Neural crest cell (in vitro differentiated cells): ENCODE measurements at regions not wholly inside any gene's neighbourhood (a gene's known extent, or its start where the extent isn't known, plus 50 kb on each side); places are given as distances from the start of the nearest gene placed in this dataset.

Experiments
- DNase-seq: peaks from one replicate; pipeline ENCODE4 v3.0.0; 2021; ENCODE audit warnings: low read depth, mixed read lengths, low spot score
- H3K27ac Mint-ChIP-seq: one replicate; pipeline ENCODE4 v1.8.0; 2021; ENCODE audit warnings: mild to moderate bottlenecking, mixed read lengths; ENCODE audit not compliant: unreplicated experiment
- H3K27me3 Mint-ChIP-seq: 2 replicates; pipeline ENCODE4 v1.8.0; 2021; ENCODE audit warnings: low read depth, mild to moderate bottlenecking, mixed read lengths
- H3K36me3 Mint-ChIP-seq: 2 replicates; pipeline ENCODE4 v1.8.0; 2021; ENCODE audit warnings: low read depth, mild to moderate bottlenecking, mixed read lengths
- H3K4me1 Mint-ChIP-seq: 2 replicates; pipeline ENCODE4 v1.8.0; 2021; ENCODE audit warnings: mixed read lengths
- H3K4me3 Mint-ChIP-seq: one replicate; pipeline ENCODE4 v1.8.0; 2021; ENCODE audit warnings: mild to moderate bottlenecking, mixed read lengths
- H3K9me3 Mint-ChIP-seq: 2 replicates; pipeline ENCODE4 v1.8.0; 2021; ENCODE audit warnings: mixed read lengths
- TF ChIP-seq, protein P1 (sequence below): fragments of 200-600 bp; sonication (generic); conservative IDR thresholded peaks from 2 replicates; pipeline ENCODE4 v1.5.0; 2021; ENCODE audit warnings: antibody characterized with exemption, mild to moderate bottlenecking

DNA sequence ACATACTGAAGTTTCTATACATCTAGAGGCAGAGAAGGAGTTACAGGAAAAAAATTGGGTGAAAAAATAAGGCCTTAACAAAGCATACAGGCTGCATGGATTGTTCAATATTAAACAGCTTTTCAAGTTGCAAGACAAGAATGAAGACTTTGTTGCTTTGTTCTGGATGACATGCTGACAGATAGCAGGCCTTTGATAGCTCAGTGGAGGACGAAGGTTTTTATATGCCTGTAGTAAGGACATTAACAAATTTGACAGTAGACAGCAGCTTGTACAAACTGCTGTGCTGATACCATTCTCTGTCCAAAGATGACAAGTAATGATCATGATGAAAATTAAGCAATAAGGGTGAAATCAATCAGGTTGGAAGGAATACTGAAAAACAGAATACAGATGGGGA, 309.9 kb downstream of the NKX6-1 start:
- peaks cover 12% of the 10 kb centered on the region for H3K36me3 Mint-ChIP-seq
- H3K4me1 Mint-ChIP-seq, result peaks cover 10% of the 10 kb centered on the region
- H3K9me3 Mint-ChIP-seq, result peaks cover 12% of the 10 kb centered on the region
- TF ChIP-seq, protein P1, sequence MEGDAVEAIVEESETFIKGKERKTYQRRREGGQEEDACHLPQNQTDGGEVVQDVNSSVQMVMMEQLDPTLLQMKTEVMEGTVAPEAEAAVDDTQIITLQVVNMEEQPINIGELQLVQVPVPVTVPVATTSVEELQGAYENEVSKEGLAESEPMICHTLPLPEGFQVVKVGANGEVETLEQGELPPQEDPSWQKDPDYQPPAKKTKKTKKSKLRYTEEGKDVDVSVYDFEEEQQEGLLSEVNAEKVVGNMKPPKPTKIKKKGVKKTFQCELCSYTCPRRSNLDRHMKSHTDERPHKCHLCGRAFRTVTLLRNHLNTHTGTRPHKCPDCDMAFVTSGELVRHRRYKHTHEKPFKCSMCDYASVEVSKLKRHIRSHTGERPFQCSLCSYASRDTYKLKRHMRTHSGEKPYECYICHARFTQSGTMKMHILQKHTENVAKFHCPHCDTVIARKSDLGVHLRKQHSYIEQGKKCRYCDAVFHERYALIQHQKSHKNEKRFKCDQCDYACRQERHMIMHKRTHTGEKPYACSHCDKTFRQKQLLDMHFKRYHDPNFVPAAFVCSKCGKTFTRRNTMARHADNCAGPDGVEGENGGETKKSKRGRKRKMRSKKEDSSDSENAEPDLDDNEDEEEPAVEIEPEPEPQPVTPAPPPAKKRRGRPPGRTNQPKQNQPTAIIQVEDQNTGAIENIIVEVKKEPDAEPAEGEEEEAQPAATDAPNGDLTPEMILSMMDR, result no peak
- no peak for DNase-seq
- no peaks in the 10 kb centered on the region for H3K27me3 Mint-ChIP-seq
- H3K4me3 Mint-ChIP-seq, result no peak overlapping the region
- no peak overlapping the region for H3K27ac Mint-ChIP-seq

DNA sequence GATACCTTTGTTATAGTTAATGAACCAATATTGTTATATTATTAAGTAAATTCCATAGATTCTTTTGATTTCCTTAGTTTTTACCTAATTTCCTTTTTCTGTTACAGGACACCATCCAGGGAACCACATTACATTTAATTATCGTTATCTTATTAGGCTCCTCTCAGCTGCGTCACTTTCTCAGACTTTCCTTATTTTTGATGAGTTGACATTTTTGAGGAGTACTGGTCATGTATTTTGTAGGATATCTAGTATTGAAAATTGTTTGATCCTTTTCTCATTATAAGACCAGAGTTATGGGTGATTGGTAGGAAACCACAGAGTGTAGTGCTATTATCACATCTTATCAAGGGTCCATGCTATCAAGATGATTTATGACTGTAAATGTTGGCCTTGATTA, 319.7 kb downstream of the NKX6-1 start:
- H3K9me3 Mint-ChIP-seq, result peaks cover 12% of the 10 kb centered on the region
- no peak for DNase-seq

DNA sequence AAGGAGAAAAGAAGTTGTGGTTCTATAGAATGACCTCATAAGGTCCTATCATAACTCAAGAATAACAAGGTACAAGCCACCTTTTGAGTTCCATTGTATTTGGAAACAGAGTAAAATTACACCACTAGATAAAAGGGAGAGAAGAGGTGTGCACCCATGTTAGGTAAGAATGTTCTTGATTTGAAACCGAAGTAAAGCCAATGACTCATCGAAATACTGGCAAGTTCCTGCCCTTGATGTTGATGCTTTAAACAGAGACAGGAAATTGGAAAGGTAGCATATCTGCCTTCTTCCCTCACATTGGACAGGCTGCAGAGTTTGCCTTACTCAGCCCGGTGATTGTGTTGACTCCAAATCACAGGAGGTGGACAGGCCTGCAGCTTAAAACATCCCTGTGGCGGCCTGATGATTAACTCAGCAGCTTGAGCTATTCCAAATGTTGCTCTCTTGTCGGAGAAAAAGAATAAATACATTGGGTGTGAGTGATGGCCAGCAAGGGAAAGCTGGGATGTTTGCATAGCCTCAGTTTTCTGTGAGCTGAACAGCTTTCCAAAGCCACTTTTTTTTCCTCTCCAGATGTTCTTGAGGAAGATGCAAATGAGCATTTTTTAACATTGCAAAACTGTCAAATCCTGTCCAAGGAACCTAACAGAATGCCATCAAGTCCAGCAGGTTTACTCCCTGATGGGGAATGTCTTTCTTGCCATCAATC, 321.1 kb downstream of the NKX6-1 start:
- H3K4me3 Mint-ChIP-seq, result no peak overlapping the region
- no peak for DNase-seq
- H3K36me3 Mint-ChIP-seq, result no peaks in the 10 kb centered on the region
- H3K9me3 Mint-ChIP-seq, result peaks cover 12% of the 10 kb centered on the region
- no peak overlapping the region for H3K27ac Mint-ChIP-seq
- no peaks in the 10 kb centered on the region for H3K4me1 Mint-ChIP-seq
- no peaks in the 10 kb centered on the region for H3K27me3 Mint-ChIP-seq
- TF ChIP-seq, protein P1, result no peak

More for the DNA sequence above, 319.7 kb downstream of the NKX6-1 start:
- Mint-ChIP-seq H3K4me3 (no peak overlapping the region), H3K36me3 (no peaks in the 10 kb centered on the region), H3K4me1 (no peaks in the 10 kb centered on the region), H3K27me3 (no peaks in the 10 kb centered on the region), H3K27ac (no peak overlapping the region)
- TF ChIP-seq, protein P1, result no peak

DNA sequence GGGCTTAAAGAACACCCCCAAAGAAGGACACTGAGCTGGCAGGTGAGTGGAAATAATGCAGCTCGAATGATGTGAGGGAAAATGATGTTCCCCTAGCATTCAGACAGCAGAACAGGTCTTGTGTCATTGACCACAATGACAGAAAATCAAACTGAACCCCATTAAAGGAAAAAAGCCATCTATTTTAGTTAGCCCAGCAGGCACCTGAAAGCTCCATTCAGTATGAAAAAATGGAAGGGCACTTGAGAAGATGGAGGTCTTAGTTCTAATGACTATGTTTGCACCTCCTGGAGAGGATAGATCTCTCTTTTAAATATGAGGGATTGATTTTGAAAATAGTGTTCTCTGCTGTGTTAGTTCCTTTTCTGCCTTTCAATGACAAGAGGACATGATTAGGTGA, 323.1 kb downstream of the NKX6-1 start:
- DNase-seq, result no peak
- peaks cover 12% of the 10 kb centered on the region for H3K9me3 Mint-ChIP-seq
- no peaks in the 10 kb centered on the region for H3K36me3 Mint-ChIP-seq
- H3K4me3 Mint-ChIP-seq, result no peak overlapping the region
- no peaks in the 10 kb centered on the region for H3K27me3 Mint-ChIP-seq
- H3K4me1 Mint-ChIP-seq, result no peaks in the 10 kb centered on the region
- TF ChIP-seq, protein P1, result no peak
- H3K27ac Mint-ChIP-seq, result no peak overlapping the region

DNA sequence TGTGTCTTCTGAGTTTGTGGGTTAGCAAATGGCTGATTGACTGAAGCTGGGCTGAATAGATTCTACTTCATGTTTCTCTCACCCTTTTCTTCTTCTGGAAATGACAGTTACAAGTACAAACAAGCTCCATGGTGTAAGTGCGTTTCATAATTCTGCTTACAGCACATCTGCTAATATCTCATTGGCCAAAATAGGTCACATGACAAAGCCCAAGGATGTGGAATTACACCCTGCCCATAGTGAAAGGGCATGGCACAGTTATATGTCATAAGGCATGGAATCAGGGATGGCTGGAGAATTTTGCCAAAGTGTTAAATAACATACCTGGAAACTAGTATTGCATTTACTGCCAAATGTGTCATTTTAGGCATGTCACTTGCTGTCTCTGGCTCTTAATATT, 327.2 kb downstream of the NKX6-1 start:
- TF ChIP-seq, protein P1, result no peak
- no peak overlapping the region for H3K4me3 Mint-ChIP-seq
- DNase-seq, result no peak
- H3K27me3 Mint-ChIP-seq, result no peaks in the 10 kb centered on the region
- no peak overlapping the region for H3K27ac Mint-ChIP-seq
- peaks cover 4% of the 10 kb centered on the region for H3K9me3 Mint-ChIP-seq
- H3K4me1 Mint-ChIP-seq, result no peaks in the 10 kb centered on the region
- no peaks in the 10 kb centered on the region for H3K36me3 Mint-ChIP-seq
